HG03159 (cell line): ENCODE measurements at regions not wholly inside any gene's neighbourhood (a gene's known extent, or its start where the extent isn't known, plus 50 kb on each side); places are given as distances from the start of the nearest gene placed in this dataset.
"Not testable (repeated sequence)": the region's sequence is repeated elsewhere in the genome, so short reads cannot be mapped to it uniquely, and the experiment has no call there.

ENCODE experiments used
- ATAC-seq: cut with Tn5 transposase; IDR thresholded peaks from one replicate; pipeline ENCODE4 v1.9.1; 2021; ENCODE audit warnings: mild to moderate bottlenecking, moderate library complexity; ENCODE audit not compliant: unreplicated experiment

- ATAC-seq, result no peak
Measured at GRCh38 chr13:79646880-79647279, 165.9 kb downstream of the NDFIP2 start.

DNA sequence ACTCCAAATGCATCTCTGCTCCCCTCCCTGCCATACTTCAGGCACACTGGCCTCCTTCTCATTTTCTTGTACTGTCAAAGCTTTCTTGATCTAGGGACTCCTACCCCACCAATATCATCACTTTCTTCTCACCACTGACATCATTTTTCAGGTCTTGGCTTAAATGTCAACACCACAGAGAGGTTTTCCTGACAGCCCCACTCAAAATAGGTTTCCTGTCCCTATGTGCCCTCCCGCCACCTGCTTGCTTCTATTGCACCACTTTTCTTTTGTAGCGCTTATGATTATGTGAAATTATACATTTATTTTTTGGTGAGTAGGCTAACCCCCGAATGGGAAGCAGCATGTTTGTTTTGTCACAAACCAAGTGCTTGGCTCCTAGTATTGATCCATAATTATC is 164.6 kb downstream of the NDFIP2 start:
- no peak for ATAC-seq

GRCh38 chr13:79642596-79642995 is 161.6 kb downstream of the NDFIP2 start:
- ATAC-seq, result no peak

DNA sequence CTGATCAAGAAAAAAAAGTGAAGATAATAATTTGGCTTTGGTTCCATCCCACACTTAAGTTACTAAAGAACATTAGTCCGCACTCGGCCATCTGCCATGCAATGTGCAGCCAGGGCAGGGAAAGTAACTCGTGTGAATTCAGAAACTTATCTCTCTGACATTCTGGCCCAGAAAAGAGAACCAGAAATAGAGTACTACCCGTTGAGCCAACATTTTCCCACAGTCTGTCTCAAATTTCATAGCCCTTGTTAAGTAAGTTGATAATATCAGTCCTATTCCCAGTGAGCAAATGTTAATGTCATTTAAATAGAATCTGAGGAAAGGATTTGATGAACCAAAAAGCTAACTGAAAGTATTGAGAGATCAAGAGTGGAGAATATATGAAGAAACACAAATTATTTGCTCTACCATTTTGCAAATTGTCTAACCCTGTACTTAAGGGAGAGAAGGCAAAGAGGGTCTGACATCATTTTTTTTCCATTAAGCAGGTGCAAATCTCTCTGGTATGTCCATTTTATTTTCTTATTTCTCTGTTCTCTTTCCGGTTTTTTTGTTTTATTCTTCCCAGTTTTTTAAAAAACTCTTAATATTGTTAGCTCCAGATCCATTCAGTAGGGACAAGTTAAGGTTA is 156.3 kb downstream of the NDFIP2 start:
- no peak for ATAC-seq

GRCh38 chr13:79631051-79631659 is 150.2 kb downstream of the NDFIP2 start:
- ATAC-seq, result no peak

DNA sequence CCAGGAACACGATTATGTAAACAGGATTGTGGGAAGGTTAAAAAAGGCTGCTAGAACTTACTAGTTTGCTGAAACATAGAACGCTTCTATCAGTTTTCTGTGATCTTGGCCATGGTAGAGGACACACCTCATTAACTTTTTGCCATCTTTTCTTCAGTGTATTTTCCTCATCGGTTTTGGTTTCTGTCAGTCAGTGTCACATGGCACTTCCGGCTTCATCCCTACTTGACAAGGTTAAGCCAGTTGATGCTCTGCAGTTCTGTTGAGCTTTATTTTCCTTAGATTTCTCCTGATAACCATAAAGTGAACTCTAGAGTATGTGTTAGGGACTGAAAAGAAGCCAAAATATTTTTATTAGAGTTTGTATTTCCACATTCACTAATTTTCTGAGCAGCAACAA is 147.5 kb downstream of the NDFIP2 start:
- no peak for ATAC-seq

DNA sequence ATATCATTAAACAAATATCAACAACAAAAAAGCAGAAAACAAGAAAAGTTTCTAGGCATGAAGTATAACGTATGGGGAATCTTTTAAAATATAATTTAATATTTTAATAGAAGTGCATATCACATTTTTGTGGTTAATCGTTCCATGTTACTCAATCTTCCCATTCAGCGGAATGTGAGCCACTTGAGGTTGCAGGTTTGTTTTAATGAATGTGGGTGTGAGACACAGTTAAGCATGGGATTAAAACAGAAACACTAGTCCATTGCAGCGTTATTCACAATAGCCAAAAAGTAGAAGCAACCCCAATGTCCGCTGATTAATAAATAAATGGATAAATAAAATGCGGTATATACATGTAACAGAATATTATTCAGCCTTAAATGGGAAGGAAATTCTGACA is 146.0 kb downstream of the NDFIP2 start:
- no peak for ATAC-seq

GRCh38 chr13:79625517-79625916 is 144.6 kb downstream of the NDFIP2 start:
- no peak for ATAC-seq

DNA sequence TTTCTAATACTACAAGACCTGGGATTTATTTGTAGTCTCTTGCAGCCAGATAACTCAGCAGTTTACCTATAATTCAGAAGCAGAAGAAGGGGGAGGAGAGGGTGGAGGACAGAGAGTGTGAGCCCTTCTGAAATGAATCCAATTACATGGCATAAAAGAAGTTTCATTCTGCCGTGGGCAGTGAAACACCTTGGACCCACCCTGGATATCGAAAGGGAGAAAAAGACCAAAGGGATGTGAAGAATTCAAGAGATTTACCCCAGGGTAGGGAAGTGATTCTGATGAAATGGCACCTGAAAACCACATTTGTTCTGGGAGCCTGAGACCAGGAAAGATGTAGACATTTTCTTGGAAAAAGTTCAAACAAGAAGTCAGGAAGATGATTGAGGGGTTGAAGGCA is 140.9 kb downstream of the NDFIP2 start:
- ATAC-seq, result no peak

GRCh38 chr13:79621449-79621848 is 140.5 kb downstream of the NDFIP2 start:
- ATAC-seq, result no peak

DNA sequence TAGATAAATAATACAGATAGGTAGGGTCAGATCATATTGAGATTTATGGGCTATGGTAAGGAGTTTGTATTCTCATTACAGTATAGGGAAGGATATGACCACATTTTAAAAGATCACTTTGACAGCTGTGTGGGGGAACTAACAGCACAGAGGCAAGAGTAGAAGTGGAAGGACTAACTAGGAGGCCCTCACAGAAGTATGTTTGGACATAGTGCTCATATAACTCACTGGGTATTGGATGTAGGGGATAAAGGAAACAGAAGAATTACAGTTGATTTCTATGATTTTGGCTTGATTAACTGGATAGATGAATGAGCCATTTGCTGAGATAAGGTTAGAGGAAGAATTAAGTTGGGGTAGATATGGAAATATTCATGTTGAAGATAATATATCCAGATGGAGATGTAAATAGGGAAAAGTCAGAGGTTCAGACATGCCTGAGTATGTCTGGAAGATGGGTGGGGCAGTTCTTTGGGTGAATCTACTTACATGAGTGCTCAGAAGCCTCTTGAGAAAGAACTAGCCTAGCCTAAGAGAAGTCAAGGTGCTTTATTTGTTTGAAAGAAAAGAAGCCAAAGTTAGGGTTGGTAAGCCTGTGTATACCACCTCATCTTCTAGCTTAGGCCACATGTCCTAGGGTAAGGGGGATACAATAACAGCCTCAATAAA is 133.4 kb downstream of the NDFIP2 start:
- ATAC-seq, result no peak

- no peak for ATAC-seq
Measured at GRCh38 chr13:79612604-79613003, 131.6 kb downstream of the NDFIP2 start.

DNA sequence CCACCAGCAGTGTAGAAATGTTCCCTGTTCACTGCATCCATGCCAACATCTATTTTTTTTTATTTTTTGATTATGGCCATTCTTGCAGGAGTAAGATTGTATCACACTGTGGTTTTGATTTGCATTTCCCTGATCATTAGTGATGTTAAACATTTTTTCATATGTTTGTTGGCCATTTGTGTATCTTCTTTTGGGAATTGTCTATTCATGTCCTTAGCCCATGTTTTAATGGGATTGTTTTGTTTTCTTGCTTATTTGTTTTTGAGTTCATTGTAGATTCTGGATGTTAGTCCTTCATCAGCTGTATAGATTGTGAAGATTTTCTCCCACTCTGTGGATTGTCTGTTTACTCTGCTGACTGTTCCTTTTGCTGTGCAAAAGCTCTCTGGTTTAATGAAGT is 126.9 kb downstream of the NDFIP2 start:
- ATAC-seq, result not testable (repeated sequence)
